ACC112 (cell line): ENCODE measurements at regions not wholly inside any gene's neighbourhood (a gene's known extent, or its start where the extent isn't known, plus 50 kb on each side); places are given as distances from the start of the nearest gene placed in this dataset.

Source experiments
- H2AFZ ChIP-seq: fragments of 200-600 bp; sonication (generic); one replicate; pipeline ENCODE4 v1.6.0; 2017; ENCODE audit warnings: antibody characterized with exemption, low read length; ENCODE audit not compliant: unreplicated experiment
- H3K27ac ChIP-seq: fragments of 200-600 bp; sonication (generic); 2 replicates; pipeline ENCODE4 v1.5.1; 2014; ENCODE audit warnings: low read depth, mild to moderate bottlenecking, antibody characterized with exemption, low read length, moderate library complexity
- H3K27me3 ChIP-seq: fragments of 200-600 bp; sonication (generic); 2 replicates; pipeline ENCODE4 v1.6.1; 2014; ENCODE audit warnings: mild to moderate bottlenecking, antibody characterized with exemption, low read length, moderate library complexity, mixed read lengths; ENCODE audit not compliant: insufficient read depth
- H3K36me3 ChIP-seq: fragments of 200-600 bp; sonication (generic); 2 replicates; pipeline ENCODE4 v1.6.1; 2016; ENCODE audit warnings: mild to moderate bottlenecking, antibody characterized with exemption, low read length, moderate library complexity, mixed read lengths; ENCODE audit not compliant: insufficient read depth
- H3K4me1 ChIP-seq: fragments of 200-600 bp; sonication (generic); one replicate; pipeline ENCODE4 v1.6.1; 2016; ENCODE audit warnings: low read length, mixed read lengths; ENCODE audit not compliant: insufficient read depth, unreplicated experiment, control insufficient read depth
- H3K4me3 ChIP-seq: fragments of 200-600 bp; sonication (generic); 2 replicates; pipeline ENCODE4 v1.5.1; 2014; ENCODE audit warnings: mild to moderate bottlenecking, low read depth, low read length
- H3K79me2 ChIP-seq: fragments of 200-600 bp; sonication (generic); one replicate; pipeline ENCODE4 v1.6.0; 2016; ENCODE audit warnings: low read length; ENCODE audit not compliant: control insufficient read depth, unreplicated experiment, insufficient read depth

- no peaks in the 10 kb centered on the region for H3K4me1 ChIP-seq
- H3K4me3 ChIP-seq = no peak overlapping the region
- peaks cover 11% of the 10 kb centered on the region; the same call in 1 of the 2 replicates for H3K27me3 ChIP-seq
- H3K36me3 ChIP-seq = no peaks in the 10 kb centered on the region
- H3K27ac ChIP-seq = no peak overlapping the region
- H3K79me2 ChIP-seq = no peaks in the 10 kb centered on the region
- no peak overlapping the region for H2AFZ ChIP-seq
Measured at GRCh38 chr14:96629558-96630222, 127.5 kb downstream of the PAPOLA start.

GRCh38 chr14:96630281-96630680 is 128.1 kb downstream of the PAPOLA start:
- Histone ChIP-seq H3K36me3 (no peaks in the 10 kb centered on the region), H3K79me2 (no peaks in the 10 kb centered on the region), H3K27ac (no peak overlapping the region), H3K27me3 (peaks cover 5% of the 10 kb centered on the region; the same call in 1 of the 2 replicates), H3K4me3 (no peak overlapping the region), H3K4me1 (no peaks in the 10 kb centered on the region), H2AFZ (no peak overlapping the region)

GRCh38 chr14:96631030-96631429 is 128.8 kb downstream of the PAPOLA start:
- no peaks in the 10 kb centered on the region; the same call in 1 of the 2 replicates for H3K27me3 ChIP-seq
- no peaks in the 10 kb centered on the region for H3K4me1 ChIP-seq
- no peak overlapping the region for H3K4me3 ChIP-seq
- no peaks in the 10 kb centered on the region for H3K79me2 ChIP-seq
- H2AFZ ChIP-seq = no peak overlapping the region
- no peaks in the 10 kb centered on the region for H3K36me3 ChIP-seq
- H3K27ac ChIP-seq = no peak overlapping the region

- Histone ChIP-seq H3K27ac (no peak overlapping the region), H3K79me2 (no peaks in the 10 kb centered on the region), H2AFZ (no peak overlapping the region), H3K36me3 (no peaks in the 10 kb centered on the region), H3K4me1 (no peaks in the 10 kb centered on the region), H3K27me3 (no peaks in the 10 kb centered on the region; the same call in 1 of the 2 replicates), H3K4me3 (no peak overlapping the region)
Measured at GRCh38 chr14:96631621-96632362, 129.6 kb downstream of the PAPOLA start.

GRCh38 chr14:96632363-96632758 is 130.2 kb downstream of the PAPOLA start:
- H3K79me2 ChIP-seq = no peaks in the 10 kb centered on the region
- no peaks in the 10 kb centered on the region; the same call in 1 of the 2 replicates for H3K27me3 ChIP-seq
- no peaks in the 10 kb centered on the region for H3K36me3 ChIP-seq
- H3K4me3 ChIP-seq = no peak overlapping the region
- H3K27ac ChIP-seq = no peak overlapping the region
- no peak overlapping the region for H2AFZ ChIP-seq
- no peaks in the 10 kb centered on the region for H3K4me1 ChIP-seq

- Histone ChIP-seq H3K27ac (no peak overlapping the region), H3K4me3 (no peak overlapping the region), H3K79me2 (no peaks in the 10 kb centered on the region), H3K27me3 (no peaks in the 10 kb centered on the region; the same call in 1 of the 2 replicates), H2AFZ (no peak overlapping the region), H3K36me3 (no peaks in the 10 kb centered on the region), H3K4me1 (no peaks in the 10 kb centered on the region)
Measured at GRCh38 chr14:96633096-96633495, 130.9 kb downstream of the PAPOLA start.

- Histone ChIP-seq H2AFZ (no peak overlapping the region), H3K27ac (no peak overlapping the region), H3K79me2 (no peaks in the 10 kb centered on the region), H3K27me3 (no peaks in the 10 kb centered on the region; the same call in 1 of the 2 replicates), H3K4me3 (no peak overlapping the region), H3K4me1 (no peaks in the 10 kb centered on the region), H3K36me3 (no peaks in the 10 kb centered on the region)
Measured at GRCh38 chr14:96634481-96634880, 132.3 kb downstream of the PAPOLA start.

- Histone ChIP-seq H2AFZ (no peak overlapping the region), H3K27ac (no peak overlapping the region), H3K4me3 (no peak overlapping the region), H3K79me2 (no peaks in the 10 kb centered on the region), H3K27me3 (no peaks in the 10 kb centered on the region; the same call in 1 of the 2 replicates), H3K36me3 (no peaks in the 10 kb centered on the region), H3K4me1 (no peaks in the 10 kb centered on the region)
Measured at GRCh38 chr14:96634896-96635295, 132.7 kb downstream of the PAPOLA start.

GRCh38 chr14:96635850-96636249 is 133.7 kb downstream of the PAPOLA start:
- Histone ChIP-seq H3K4me1 (no peaks in the 10 kb centered on the region), H2AFZ (no peak overlapping the region), H3K36me3 (no peaks in the 10 kb centered on the region), H3K27me3 (no peaks in the 10 kb centered on the region; the same call in 1 of the 2 replicates), H3K79me2 (no peaks in the 10 kb centered on the region), H3K4me3 (no peak overlapping the region), H3K27ac (no peak overlapping the region)

- Histone ChIP-seq H3K27ac (no peak overlapping the region), H3K4me1 (no peaks in the 10 kb centered on the region), H3K27me3 (no peaks in the 10 kb centered on the region; the same call in 1 of the 2 replicates), H3K36me3 (no peaks in the 10 kb centered on the region), H3K4me3 (no peak overlapping the region), H2AFZ (no peak overlapping the region), H3K79me2 (no peaks in the 10 kb centered on the region)
Measured at GRCh38 chr14:96637521-96637920, 135.3 kb downstream of the PAPOLA start.
